Common myeloid progenitor, CD34-positive (primary cell): ENCODE measurements at regions not wholly inside any gene's neighbourhood (a gene's known extent, or its start where the extent isn't known, plus 50 kb on each side); places are given as distances from the start of the nearest gene placed in this dataset.

Experiments
- CTCF ChIA-PET: fragments of 350-600 bp; sonication (Branson Sonifier 250); formaldehyde crosslinking; loops from one replicate; lab custom pipeline; 2021; ENCODE audit warnings: antibody characterized with exemption; lab: Charles Lee
- POLR2A ChIA-PET: fragments of 350-600 bp; sonication (Branson Sonifier 250); formaldehyde crosslinking; loops from one replicate; lab custom pipeline; 2021; ENCODE audit warnings: antibody characterized with exemption; lab: Charles Lee
- DNase-seq, 3 donors: peaks; one replicate each; pipeline versions ENCODE4 v3.0.0 to v3.0.0-alpha.2; 2013
- H3K27ac ChIP-seq, 2 experiments: 1 replicate in 1 of 2; 2 replicates in 1 of 2; pipeline ENCODE4 v1.7.0; 2013; ENCODE audit warnings: inconsistent platforms in 2 of 2, low read length in 2 of 2, mild to moderate bottlenecking in 2 of 2, low read depth in 1 of 2, moderate library complexity in 1 of 2; ENCODE audit not compliant: severe bottlenecking in 2 of 2, insufficient read depth in 1 of 2, poor library complexity in 1 of 2
- H3K27me3 ChIP-seq, 5 experiments: replicated peaks in 2 of 5; 1 replicate in 3 of 5; 2 replicates in 2 of 5; pipeline versions ENCODE4 v1.6.1 to v1.7.0; 2013; ENCODE audit warnings: low read length in 4 of 5, mild to moderate bottlenecking in 2 of 5, moderate library complexity in 2 of 5, inconsistent platforms in 1 of 5; ENCODE audit not compliant: insufficient read depth in 5 of 5, control insufficient read depth in 4 of 5
- H3K36me3 ChIP-seq, 4 experiments: 1 replicate in 2 of 4; 2 replicates in 2 of 4; pipeline versions ENCODE4 v1.6.1 to v1.7.0; 2013; ENCODE audit warnings: low read length in 3 of 4, control low read depth in 1 of 4, mild to moderate bottlenecking in 1 of 4; ENCODE audit not compliant: control insufficient read depth in 4 of 4, insufficient read depth in 4 of 4
- H3K4me1 ChIP-seq, 4 experiments: 1 replicate in 3 of 4; 2 replicates in 1 of 4; pipeline versions ENCODE4 v1.6.1 to v1.7.1; 2013; ENCODE audit warnings: low read length in 3 of 4, mild to moderate bottlenecking in 3 of 4, control low read depth in 1 of 4, inconsistent platforms in 1 of 4, moderate library complexity in 1 of 4; ENCODE audit not compliant: control insufficient read depth in 4 of 4, insufficient read depth in 4 of 4; ENCODE audit errors: control extremely low read depth in 1 of 4
- H3K4me3 ChIP-seq, 7 experiments: 1 replicate in 4 of 7; 2 replicates in 3 of 7; pipeline versions ENCODE4 v1.5.1 to v1.7.0; 2013; ENCODE audit warnings: mild to moderate bottlenecking in 7 of 7, low read length in 6 of 7, moderate library complexity in 6 of 7, inconsistent platforms in 2 of 7, low read depth in 2 of 7, control low read depth in 1 of 7; ENCODE audit not compliant: insufficient read depth in 4 of 7, control insufficient read depth in 1 of 7; ENCODE audit errors: extremely low read depth in 1 of 7
- H3K9me3 ChIP-seq, 5 experiments: 1 replicate in 4 of 5; 2 replicates in 1 of 5; pipeline versions ENCODE4 v1.6.1 to v1.7.1; 2013; ENCODE audit warnings: low read length in 4 of 5, mild to moderate bottlenecking in 2 of 5, inconsistent platforms in 1 of 5, low read depth in 1 of 5, moderate library complexity in 1 of 5; ENCODE audit not compliant: control insufficient read depth in 4 of 5, insufficient read depth in 2 of 5; ENCODE audit errors: control extremely low read depth in 1 of 5
- WGBS: methylation state at CpG from one replicate; pipeline ENCODE4 v1.1.5; 2013; ENCODE audit not compliant: insufficient coverage; 5-methylcytosine and 5-hydroxymethylcytosine counted together

DNA sequence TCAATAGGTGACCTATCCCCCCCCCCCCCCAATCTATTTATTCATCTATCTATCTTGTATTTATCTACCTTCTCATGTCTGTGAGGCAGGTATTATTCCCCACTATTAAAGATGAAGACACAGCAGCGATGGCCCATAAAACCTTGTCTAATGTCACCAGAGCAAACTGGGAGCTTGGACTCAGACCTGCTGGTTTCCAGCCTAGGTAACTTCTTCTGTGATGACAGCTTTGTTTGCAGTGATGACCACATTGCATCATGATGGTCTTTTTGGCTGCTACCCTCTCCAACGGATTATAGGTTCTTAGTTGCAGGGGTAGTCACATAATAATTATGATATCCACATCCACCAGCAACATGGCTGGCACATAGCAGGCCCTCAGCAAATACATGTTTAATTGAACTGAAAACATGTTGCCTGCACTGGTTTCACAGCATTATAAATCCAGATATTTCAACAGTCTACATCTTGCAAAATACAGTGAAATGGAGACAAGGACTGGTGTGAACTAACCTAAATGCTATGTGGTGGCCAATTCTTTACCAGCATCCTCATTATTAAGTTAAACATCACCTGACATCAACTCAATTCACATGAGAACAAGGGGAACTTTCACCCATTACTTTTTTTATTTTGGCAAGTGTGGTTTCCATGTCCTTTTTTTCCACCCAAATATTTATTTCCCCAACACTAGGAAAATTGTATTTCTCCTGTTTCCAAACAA is 712.5 kb upstream of the NRSN1 start:
- H3K4me1 ChIP-seq: peaks cover 0 to 15% (median 7%) of the 10 kb centered on the region in 4 experiments
- H3K4me3 ChIP-seq: peak overlapping the region in 1 of 7 experiments; percentile 4
- ChIA-PET CTCF (interaction anchor here (0.9 to 1.7 kb wide), 2 partner anchors 11 to 288 kb away, joined by 3 to 5 read pairs; no protein-coding TSS in a partner anchor), POLR2A (interaction anchor here (0.6 kb wide), 1 partner anchor 58 kb away, joined by 5 read pairs; no protein-coding TSS in a partner anchor)
- DNase-seq: peak in 1 of 3 donors; percentile 40
- no peaks in the 10 kb centered on the region for H3K27me3 ChIP-seq
- no peaks in the 10 kb centered on the region for H3K36me3 ChIP-seq
- 90% methylated on average over 1 of the region's 2 CpGs for WGBS
- H3K27ac ChIP-seq: no peak overlapping the region
- H3K9me3 ChIP-seq: no peaks in the 10 kb centered on the region

- Histone ChIP-seq H3K4me1 (peaks cover 0 to 15% (median 7%) of the 10 kb centered on the region in 4 experiments), H3K27me3 (no peaks in the 10 kb centered on the region), H3K4me3 (no peak overlapping the region), H3K9me3 (no peaks in the 10 kb centered on the region), H3K36me3 (no peaks in the 10 kb centered on the region), H3K27ac (no peak overlapping the region)
- ChIA-PET POLR2A (interaction anchor here (0.6 kb wide), 1 partner anchor 1818 kb away, joined by 3 read pairs; no protein-coding TSS in a partner anchor), CTCF (interaction anchor here (0.7 to 1.7 kb wide), 3 partner anchors 11 to 337 kb away, joined by 3 to 5 read pairs (median 3); no protein-coding TSS in a partner anchor)
- DNase-seq: peak; percentile 86 to 96 (median 93)
- WGBS: no CpG with 5 or more reads among the region's 2 CpGs
These were observed 712.0 kb upstream of the NRSN1 start for GRCh38 chr6:23414051-23414445.

DNA sequence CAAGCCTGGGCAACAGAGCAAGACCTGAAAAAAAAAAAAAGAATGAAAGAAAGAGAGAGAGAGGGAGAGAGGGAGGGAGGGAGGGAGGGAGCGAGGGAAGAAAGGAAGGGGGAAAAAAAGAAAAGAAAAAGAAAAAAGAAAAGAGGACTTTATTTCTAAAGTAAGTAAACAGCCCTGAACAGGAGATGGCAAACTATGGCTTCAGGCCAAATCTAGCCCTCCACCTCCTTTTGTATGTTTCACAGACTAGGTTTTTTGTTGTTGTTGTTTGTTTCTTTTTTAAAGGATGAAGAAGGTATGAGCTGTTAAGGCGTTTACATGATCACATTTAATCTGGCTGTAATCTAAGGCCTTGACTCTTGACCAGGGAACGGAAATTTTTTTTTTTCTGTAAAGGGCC is 711.1 kb upstream of the NRSN1 start:
- DNase-seq: no peak
- Histone ChIP-seq H3K36me3 (no peaks in the 10 kb centered on the region), H3K9me3 (no peaks in the 10 kb centered on the region), H3K27me3 (no peaks in the 10 kb centered on the region), H3K4me3 (no peak overlapping the region), H3K27ac (no peak overlapping the region), H3K4me1 (peaks cover 0 to 15% (median 7%) of the 10 kb centered on the region in 4 experiments)
- ChIA-PET POLR2A (no interaction called here), CTCF (interaction anchor here (0.6 kb wide), 1 partner anchor 1576 kb away, joined by 3 read pairs; no protein-coding TSS in a partner anchor)
- WGBS: no CpG with 5 or more reads among the region's 3 CpGs

DNA sequence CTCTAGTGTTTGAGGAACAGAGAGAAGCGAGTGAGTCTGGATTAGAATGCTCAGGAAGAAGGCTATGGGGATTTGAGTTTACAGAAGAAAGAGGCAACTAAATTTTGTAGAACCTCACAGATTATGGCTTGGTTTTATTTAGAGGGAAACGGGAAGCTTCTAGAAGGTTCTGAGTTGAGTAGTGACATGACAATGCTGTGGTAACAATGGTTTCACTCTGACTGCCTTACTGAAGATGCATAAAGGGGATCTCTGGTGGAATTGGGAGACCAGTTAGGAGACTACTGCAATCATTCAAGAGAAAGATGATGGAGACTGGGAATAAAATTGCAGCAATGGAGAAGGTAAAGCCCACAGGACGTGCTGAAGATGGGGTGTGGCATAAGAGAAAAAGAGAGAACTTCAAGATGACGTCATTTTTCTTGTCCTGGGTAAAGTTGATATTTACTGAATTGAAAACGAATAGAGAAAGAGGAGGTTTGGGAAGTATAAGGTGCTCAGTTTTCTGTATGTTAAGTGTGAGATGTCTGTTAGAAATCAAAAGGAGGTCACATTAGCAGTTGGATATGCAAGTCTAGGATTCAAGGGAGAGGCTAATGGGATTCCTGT is 710.1 kb upstream of the NRSN1 start:
- 88% methylated on average over 3 of the region's 5 CpGs for WGBS
- Histone ChIP-seq H3K4me1 (peaks cover 0 to 15% (median 7%) of the 10 kb centered on the region in 4 experiments), H3K9me3 (no peaks in the 10 kb centered on the region), H3K27ac (no peak overlapping the region), H3K36me3 (no peaks in the 10 kb centered on the region), H3K4me3 (no peak overlapping the region), H3K27me3 (no peaks in the 10 kb centered on the region)
- DNase-seq: no peak
- ChIA-PET POLR2A (no interaction called here), CTCF (interaction anchor here (0.6 kb wide), 1 partner anchor 155 kb away, joined by 3 read pairs; no protein-coding TSS in a partner anchor)

GRCh38 chr6:23417133-23417532 is 708.9 kb upstream of the NRSN1 start:
- POLR2A ChIA-PET: interaction anchor here (0.6 kb wide), 1 partner anchor 12 kb away, joined by 3 read pairs; no protein-coding TSS in a partner anchor
- CTCF ChIA-PET: interaction anchor here (0.6 kb wide), 1 partner anchor 840 kb away, joined by 3 read pairs; no protein-coding TSS in a partner anchor
- 100% methylated on average over 3 of the region's 9 CpGs for WGBS
- peaks cover 0 to 3% (median 0%) of the 10 kb centered on the region in 5 experiments for H3K9me3 ChIP-seq
- H3K4me3 ChIP-seq: no peak overlapping the region
- no peaks in the 10 kb centered on the region for H3K36me3 ChIP-seq
- DNase-seq: no peak
- H3K27ac ChIP-seq: no peak overlapping the region
- peaks cover 0 to 15% (median 7%) of the 10 kb centered on the region in 4 experiments for H3K4me1 ChIP-seq
- H3K27me3 ChIP-seq: no peaks in the 10 kb centered on the region

DNA sequence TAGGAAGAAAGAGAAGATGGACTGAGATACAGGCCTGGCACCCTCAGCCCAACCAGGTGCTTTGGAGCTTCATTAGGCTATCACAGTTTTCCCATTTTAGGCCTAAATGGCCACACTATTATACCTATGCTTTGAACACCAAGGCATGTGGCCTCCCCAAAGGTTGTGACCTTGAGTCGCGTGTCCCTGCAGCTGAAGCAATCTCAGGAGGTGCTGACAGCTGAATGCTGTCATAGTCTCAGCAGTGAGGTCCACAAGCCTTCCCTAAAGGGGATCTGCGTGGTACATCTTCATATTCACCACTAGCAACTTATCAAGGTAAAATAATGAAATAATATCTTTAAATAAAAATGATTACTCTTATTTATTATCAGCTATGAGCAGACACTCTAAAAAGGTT is 707.9 kb upstream of the NRSN1 start:
- H3K27ac ChIP-seq: no peak overlapping the region
- ChIA-PET CTCF (no interaction called here), POLR2A (no interaction called here)
- DNase-seq: no peak
- peaks cover 0 to 15% (median 7%) of the 10 kb centered on the region in 4 experiments for H3K4me1 ChIP-seq
- no peaks in the 10 kb centered on the region for H3K36me3 ChIP-seq
- 100% methylated on average over 2 of the region's 3 CpGs for WGBS
- H3K9me3 ChIP-seq: peaks cover 0 to 3% (median 0%) of the 10 kb centered on the region in 5 experiments
- H3K27me3 ChIP-seq: no peaks in the 10 kb centered on the region
- no peak overlapping the region for H3K4me3 ChIP-seq
